ENCODE measurements at regions not wholly inside any gene's neighbourhood (a gene's known extent, or its start where the extent isn't known, plus 50 kb on each side); places are given as distances from the start of the nearest gene placed in this dataset.

DNA sequence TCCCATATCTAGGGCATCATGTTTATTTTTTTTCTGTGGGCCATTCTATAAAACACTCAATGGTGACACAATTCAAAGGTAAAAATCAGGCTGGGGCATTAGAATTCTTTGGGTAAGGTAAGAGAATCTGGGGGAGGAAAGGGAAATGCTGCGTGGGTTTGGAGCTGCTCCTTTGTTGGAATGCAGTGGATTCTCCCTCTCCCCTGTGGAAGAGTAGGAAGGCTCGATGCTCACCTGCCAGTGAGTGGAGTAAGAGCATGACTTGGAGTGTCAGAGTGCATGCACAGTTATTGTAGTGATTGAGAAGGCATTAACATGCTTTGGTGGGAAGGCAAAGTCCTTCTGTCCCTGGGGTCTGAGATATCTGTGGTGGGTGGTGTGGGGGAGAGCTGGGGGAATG, 280.0 kb downstream of the PDCD6IP start:
- TF ChIP-seq, protein P1, sequence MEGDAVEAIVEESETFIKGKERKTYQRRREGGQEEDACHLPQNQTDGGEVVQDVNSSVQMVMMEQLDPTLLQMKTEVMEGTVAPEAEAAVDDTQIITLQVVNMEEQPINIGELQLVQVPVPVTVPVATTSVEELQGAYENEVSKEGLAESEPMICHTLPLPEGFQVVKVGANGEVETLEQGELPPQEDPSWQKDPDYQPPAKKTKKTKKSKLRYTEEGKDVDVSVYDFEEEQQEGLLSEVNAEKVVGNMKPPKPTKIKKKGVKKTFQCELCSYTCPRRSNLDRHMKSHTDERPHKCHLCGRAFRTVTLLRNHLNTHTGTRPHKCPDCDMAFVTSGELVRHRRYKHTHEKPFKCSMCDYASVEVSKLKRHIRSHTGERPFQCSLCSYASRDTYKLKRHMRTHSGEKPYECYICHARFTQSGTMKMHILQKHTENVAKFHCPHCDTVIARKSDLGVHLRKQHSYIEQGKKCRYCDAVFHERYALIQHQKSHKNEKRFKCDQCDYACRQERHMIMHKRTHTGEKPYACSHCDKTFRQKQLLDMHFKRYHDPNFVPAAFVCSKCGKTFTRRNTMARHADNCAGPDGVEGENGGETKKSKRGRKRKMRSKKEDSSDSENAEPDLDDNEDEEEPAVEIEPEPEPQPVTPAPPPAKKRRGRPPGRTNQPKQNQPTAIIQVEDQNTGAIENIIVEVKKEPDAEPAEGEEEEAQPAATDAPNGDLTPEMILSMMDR (IDR thresholded peaks at IDR 0.05), result no peak
- no peak for TF ChIP-seq EZH2 (IDR thresholded peaks at IDR 0.05; ENCODE audit: borderline replicate concordance, insufficient read depth, low read depth, low read length, poor library complexity, severe bottlenecking)
